Keratinocyte (primary cell): ENCODE measurements at regions not wholly inside any gene's neighbourhood (a gene's known extent, or its start where the extent isn't known, plus 50 kb on each side); places are given as distances from the start of the nearest gene placed in this dataset.

Experiments
- DNase-seq: peaks from one replicate; pipeline ENCODE4 v3.0.0-alpha.2; 2011; ENCODE audit warnings: low read depth, missing footprints, low spot score
- FAIRE-seq: peaks from 2 replicates; lab custom pipeline; 2011; peaks lifted over from hg19 to GRCh38; lab: Jason Lieb, UNC
- H2AFZ ChIP-seq: 2 replicates; pipeline ENCODE4 v1.6.0; 2012; ENCODE audit warnings: low read length, control low read depth, inconsistent platforms; ENCODE audit not compliant: control insufficient read depth
- H3K27ac ChIP-seq: 2 replicates; pipeline ENCODE4 v1.5.1; 2011; ENCODE audit warnings: low read length; ENCODE audit not compliant: control insufficient read depth, insufficient read depth
- H3K27me3 ChIP-seq: 3 replicates; pipeline ENCODE4 v1.6.0; 2011; ENCODE audit warnings: low read length; ENCODE audit not compliant: control insufficient read depth, insufficient read depth; ENCODE audit errors: extremely low read depth
- H3K36me3 ChIP-seq, 2 experiments: 2 replicates in 1 of 2; 3 replicates in 1 of 2; pipeline ENCODE4 v1.5.1; 2011; ENCODE audit warnings: low read length in 2 of 2, mild to moderate bottlenecking in 1 of 2; ENCODE audit not compliant: control insufficient read depth in 2 of 2, insufficient read depth in 2 of 2; ENCODE audit errors: extremely low read depth in 1 of 2
- H3K4me1 ChIP-seq: 3 replicates; pipeline ENCODE4 v1.5.1; 2011; ENCODE audit warnings: low read length; ENCODE audit not compliant: control insufficient read depth, insufficient read depth; ENCODE audit errors: extremely low read depth
- H3K4me2 ChIP-seq: 3 replicates; pipeline ENCODE4 v1.6.0; 2011; ENCODE audit warnings: low read depth, low read length; ENCODE audit not compliant: control insufficient read depth, insufficient read depth; ENCODE audit errors: extremely low read depth
- H3K4me3 ChIP-seq, 3 experiments: fragments of 200-600 bp in 1 of 3; sonication (generic) in 1 of 3; 2 replicates in 2 of 3; 3 replicates in 1 of 3; pipeline ENCODE4 v1.5.1; 2011 to 2016; ENCODE audit warnings: low read length in 3 of 3, mild to moderate bottlenecking in 3 of 3, control low read depth in 2 of 3, inconsistent platforms in 1 of 3, low read depth in 1 of 3, mixed read lengths in 1 of 3, mixed run types in 1 of 3, moderate library complexity in 1 of 3; ENCODE audit not compliant: control insufficient read depth in 2 of 3, insufficient read depth in 2 of 3; ENCODE audit errors: extremely low read depth in 1 of 3
- H3K79me2 ChIP-seq: 2 replicates; pipeline ENCODE4 v1.6.0; 2012; ENCODE audit warnings: low read length; ENCODE audit not compliant: control insufficient read depth, insufficient read depth
- H3K9ac ChIP-seq: 3 replicates; pipeline ENCODE4 v1.6.0; 2011; ENCODE audit warnings: low read length; ENCODE audit not compliant: control insufficient read depth, insufficient read depth; ENCODE audit errors: extremely low read depth
- H3K9me1 ChIP-seq: 3 replicates; pipeline ENCODE4 v1.6.0; 2011; ENCODE audit warnings: low read length; ENCODE audit not compliant: control insufficient read depth, insufficient read depth; ENCODE audit errors: extremely low read depth
- H3K9me3 ChIP-seq: 2 replicates; pipeline ENCODE4 v1.5.1; 2012; ENCODE audit warnings: low read depth, low read length; ENCODE audit not compliant: control insufficient read depth
- H4K20me1 ChIP-seq: 3 replicates; pipeline ENCODE4 v1.6.0; 2011; ENCODE audit warnings: low read length; ENCODE audit not compliant: control insufficient read depth, insufficient read depth; ENCODE audit errors: extremely low read depth
- CTCF ChIP-seq, 3 experiments: IDR thresholded peaks in 1 of 3; conservative IDR thresholded peaks in 1 of 3; optimal IDR thresholded peaks in 1 of 3; 2 replicates in 2 of 3; 3 replicates in 1 of 3; pipeline versions ENCODE3 to v1.5.1; 2011; ENCODE audit warnings: low read length in 3 of 3, mild to moderate bottlenecking in 3 of 3, moderate library complexity in 2 of 3, control low read depth in 1 of 3, inconsistent platforms in 1 of 3; ENCODE audit not compliant: insufficient read depth in 2 of 3; ENCODE audit errors: extremely low read depth in 1 of 3
- EZH2 ChIP-seq: IDR thresholded peaks from one replicate; pipeline ENCODE4 v1.6.1; 2012; ENCODE audit warnings: inconsistent platforms, mild to moderate bottlenecking, low read length, moderate library complexity
- dilution Hi-C: fragments of 300-500 bp; cut with MboI; formaldehyde crosslinking; loops from one replicate; pipeline ENCODE4 v1.7.0; 2020; ENCODE audit warnings: low sequenced_read_pairs; ENCODE audit not compliant: extremely low pct_ligation_motif_present

DNA sequence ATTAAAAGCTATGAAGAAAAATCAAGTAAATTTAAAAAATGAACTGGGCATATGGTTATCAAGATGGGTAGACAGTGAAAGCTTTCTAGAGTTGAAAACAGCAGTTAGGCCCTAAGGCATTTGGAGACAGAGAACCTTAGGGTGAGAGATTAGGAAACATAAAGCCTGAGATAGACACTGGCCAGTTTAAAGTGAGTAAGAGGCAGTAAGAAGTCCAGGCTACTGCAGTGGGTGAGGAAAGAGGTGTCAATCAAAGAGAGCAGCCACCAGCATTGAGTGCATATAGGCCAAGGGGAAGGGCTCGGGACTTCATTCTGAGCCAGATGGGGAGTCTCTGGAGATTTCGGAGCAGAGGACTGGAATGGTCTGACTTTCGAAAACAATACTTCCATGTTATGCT is 1360.5 kb upstream of the ADGRL4 start:
- Histone ChIP-seq H3K9ac (no peak overlapping the region), H3K4me1 (no peaks in the 10 kb centered on the region), H3K36me3 (no peaks in the 10 kb centered on the region), H4K20me1 (no peaks in the 10 kb centered on the region), H3K9me1 (no peaks in the 10 kb centered on the region), H3K27ac (no peak overlapping the region), H3K4me2 (no peak overlapping the region), H3K4me3 (no peak overlapping the region), H3K79me2 (no peaks in the 10 kb centered on the region), H2AFZ (no peak overlapping the region), H3K9me3 (no peaks in the 10 kb centered on the region), H3K27me3 (no peaks in the 10 kb centered on the region)
- dilution Hi-C loops, result no loop called here
- no peak for FAIRE-seq
- TF ChIP-seq CTCF (optimal IDR thresholded peaks at IDR 0.05 in 1 of 3, IDR thresholded peaks at IDR 0.05 in 1 of 3, conservative IDR thresholded peaks at IDR 0.05 in 1 of 3; ENCODE audit: extremely low read depth in 1 of 3, insufficient read depth in 2 of 3, low read length in 3 of 3) (no peak), EZH2 (no peak)
- no peak for DNase-seq

- H3K9ac ChIP-seq, result no peak overlapping the region
- no peaks in the 10 kb centered on the region for H3K27me3 ChIP-seq
- H3K36me3 ChIP-seq, result no peaks in the 10 kb centered on the region
- FAIRE-seq, result no peak
- H3K9me1 ChIP-seq, result no peaks in the 10 kb centered on the region
- TF ChIP-seq EZH2, result no peak
- no peaks in the 10 kb centered on the region for H3K9me3 ChIP-seq
- H2AFZ ChIP-seq, result no peak overlapping the region
- H3K4me3 ChIP-seq, result no peak overlapping the region
- no peak overlapping the region for H3K27ac ChIP-seq
- H3K4me2 ChIP-seq, result no peak overlapping the region
- no peaks in the 10 kb centered on the region for H4K20me1 ChIP-seq
- no peaks in the 10 kb centered on the region for H3K79me2 ChIP-seq
- dilution Hi-C loops, result no loop called here
- DNase-seq, result no peak
- H3K4me1 ChIP-seq, result no peaks in the 10 kb centered on the region
Measured at GRCh38 chr1:80365359-80366021, 1359.0 kb upstream of the ADGRL4 start.
